ENCODE measurements at regions not wholly inside any gene's neighbourhood (a gene's known extent, or its start where the extent isn't known, plus 50 kb on each side); places are given as distances from the start of the nearest gene placed in this dataset.

DNA sequence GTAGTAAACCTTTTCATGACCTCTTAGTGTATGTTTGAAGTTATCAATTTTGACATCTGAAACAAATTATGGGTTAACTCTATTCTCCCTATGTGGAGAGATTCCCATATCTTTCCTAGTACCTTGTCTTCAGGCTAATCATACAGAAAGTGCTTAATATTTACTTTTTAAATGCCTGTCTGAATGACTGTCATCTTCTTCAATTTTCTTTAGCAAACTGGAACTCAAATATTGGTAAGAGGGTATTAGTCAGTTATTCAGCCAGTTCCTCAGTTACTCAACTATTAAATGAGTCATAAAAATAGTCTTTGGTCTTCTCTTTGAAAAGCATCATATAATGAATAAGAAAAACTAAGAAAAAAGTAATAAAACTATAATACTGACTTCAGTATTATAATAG is 1038.0 kb upstream of the PIK3C3 start:
- TF ChIP-seq CTCF (IDR thresholded peaks at IDR 0.05; ENCODE audit: low read length) (no peak), EZH2 (IDR thresholded peaks at IDR 0.05; ENCODE audit: borderline replicate concordance, low read length) (no peak)
